22Rv1 (cell line): ENCODE measurements at regions not wholly inside any gene's neighbourhood (a gene's known extent, or its start where the extent isn't known, plus 50 kb on each side); places are given as distances from the start of the nearest gene placed in this dataset.

Experiments used
- CTCF ChIP-seq: fragments of 450-650 bp; IDR thresholded peaks from 2 replicates; pipeline ENCODE4 v1.5.1; 2017; ENCODE audit warnings: mild to moderate bottlenecking
- ZFX ChIP-seq: fragments of 450-650 bp; IDR thresholded peaks from 2 replicates; pipeline ENCODE4 v1.6.1; 2017; ENCODE audit warnings: antibody characterized with exemption, borderline replicate concordance

GRCh38 chr10:2329082-2329481 lies 591.8 kb upstream of the ADARB2 start:
- TF ChIP-seq CTCF (no peak), ZFX (no peak)
